ENCODE measurements at regions not wholly inside any gene's neighbourhood (a gene's known extent, or its start where the extent isn't known, plus 50 kb on each side); places are given as distances from the start of the nearest gene placed in this dataset.

DNA sequence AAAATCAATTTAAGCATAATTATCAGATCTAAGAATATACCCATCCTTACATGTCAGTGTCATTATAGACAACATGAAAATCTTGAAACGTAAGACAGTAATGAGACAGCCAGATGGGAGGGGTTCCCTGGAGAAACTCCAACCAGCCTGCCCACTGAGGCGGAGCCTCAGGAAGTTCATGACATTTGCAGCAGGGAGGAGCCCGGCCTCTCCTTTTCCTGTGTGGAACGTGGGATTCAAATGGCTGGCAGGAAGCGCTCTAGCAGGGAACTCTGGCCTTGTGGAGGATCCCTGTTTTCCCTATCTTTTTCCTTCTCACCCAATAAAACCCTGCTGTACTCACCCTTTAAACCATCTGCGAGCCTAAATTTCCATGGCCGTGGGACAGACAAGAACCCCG is 176.6 kb upstream of the KCNN2 start:
- TF ChIP-seq POLR2A (IDR thresholded peaks at IDR 0.05; ENCODE audit: low read length) (no peak), GATA1 (IDR thresholded peaks at IDR 0.05; ENCODE audit: low read depth, low read length) (no peak)

Measured in erythroblast (primary cell).